ENCODE measurements at regions not wholly inside any gene's neighbourhood (a gene's known extent, or its start where the extent isn't known, plus 50 kb on each side); places are given as distances from the start of the nearest gene placed in this dataset.

GRCh38 chr5:93886917-93887361 lies 145.5 kb upstream of the POU5F2 start:
- TF ChIP-seq CTCF (IDR thresholded peaks at IDR 0.05), result no peak
- TF ChIP-seq POLR2AphosphoS5 (IDR thresholded peaks at IDR 0.05; ENCODE audit: low read depth, low read length), result no peak
- TF ChIP-seq SIN3A (IDR thresholded peaks at IDR 0.05; ENCODE audit: borderline replicate concordance, insufficient read depth, low read depth, low read length), result no peak

Data from Panc1 (cell line).